Epithelial cell of proximal tubule (primary cell): ENCODE measurements at regions not wholly inside any gene's neighbourhood (a gene's known extent, or its start where the extent isn't known, plus 50 kb on each side); places are given as distances from the start of the nearest gene placed in this dataset.

Experiments
- DNase-seq: peaks from one replicate; pipeline ENCODE4 v3.0.0-alpha.2; 2011; ENCODE audit warnings: low read depth
- H3K4me3 ChIP-seq: 2 replicates; pipeline ENCODE4 v1.5.1; 2011; ENCODE audit warnings: low read depth, mild to moderate bottlenecking, low read length
- TF ChIP-seq, protein P1 (sequence below): conservative IDR thresholded peaks from 2 replicates; pipeline ENCODE4 v1.5.1; 2012; ENCODE audit warnings: low read depth, mild to moderate bottlenecking, low read length

GRCh38 chr16:59899940-59900339, 1165.8 kb upstream of the GOT2 start:
- DNase-seq, result no peak
- TF ChIP-seq, protein P1, sequence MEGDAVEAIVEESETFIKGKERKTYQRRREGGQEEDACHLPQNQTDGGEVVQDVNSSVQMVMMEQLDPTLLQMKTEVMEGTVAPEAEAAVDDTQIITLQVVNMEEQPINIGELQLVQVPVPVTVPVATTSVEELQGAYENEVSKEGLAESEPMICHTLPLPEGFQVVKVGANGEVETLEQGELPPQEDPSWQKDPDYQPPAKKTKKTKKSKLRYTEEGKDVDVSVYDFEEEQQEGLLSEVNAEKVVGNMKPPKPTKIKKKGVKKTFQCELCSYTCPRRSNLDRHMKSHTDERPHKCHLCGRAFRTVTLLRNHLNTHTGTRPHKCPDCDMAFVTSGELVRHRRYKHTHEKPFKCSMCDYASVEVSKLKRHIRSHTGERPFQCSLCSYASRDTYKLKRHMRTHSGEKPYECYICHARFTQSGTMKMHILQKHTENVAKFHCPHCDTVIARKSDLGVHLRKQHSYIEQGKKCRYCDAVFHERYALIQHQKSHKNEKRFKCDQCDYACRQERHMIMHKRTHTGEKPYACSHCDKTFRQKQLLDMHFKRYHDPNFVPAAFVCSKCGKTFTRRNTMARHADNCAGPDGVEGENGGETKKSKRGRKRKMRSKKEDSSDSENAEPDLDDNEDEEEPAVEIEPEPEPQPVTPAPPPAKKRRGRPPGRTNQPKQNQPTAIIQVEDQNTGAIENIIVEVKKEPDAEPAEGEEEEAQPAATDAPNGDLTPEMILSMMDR, result no peak
- no peak overlapping the region for H3K4me3 ChIP-seq

DNA sequence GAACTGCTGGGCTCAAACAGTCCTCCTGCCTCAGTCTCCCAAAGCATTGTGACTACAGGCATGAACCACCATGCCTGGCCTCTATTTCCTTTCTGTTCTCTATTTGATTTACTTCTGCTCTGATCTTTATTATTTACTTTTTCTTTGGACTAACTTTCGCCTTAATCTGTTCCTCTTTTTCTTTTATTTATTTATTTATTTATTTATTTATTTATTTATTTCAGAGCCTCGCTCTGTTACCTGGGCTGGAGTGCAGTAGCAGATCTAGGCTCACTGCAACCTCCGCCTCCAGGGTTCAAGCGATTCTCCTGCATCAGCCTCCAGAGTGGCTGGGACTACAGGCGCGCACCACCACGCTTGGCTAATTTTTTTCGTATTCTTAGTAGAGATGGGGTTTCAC, 1158.3 kb upstream of the GOT2 start:
- TF ChIP-seq, protein P1, result no peak
- no peak for DNase-seq

DNA sequence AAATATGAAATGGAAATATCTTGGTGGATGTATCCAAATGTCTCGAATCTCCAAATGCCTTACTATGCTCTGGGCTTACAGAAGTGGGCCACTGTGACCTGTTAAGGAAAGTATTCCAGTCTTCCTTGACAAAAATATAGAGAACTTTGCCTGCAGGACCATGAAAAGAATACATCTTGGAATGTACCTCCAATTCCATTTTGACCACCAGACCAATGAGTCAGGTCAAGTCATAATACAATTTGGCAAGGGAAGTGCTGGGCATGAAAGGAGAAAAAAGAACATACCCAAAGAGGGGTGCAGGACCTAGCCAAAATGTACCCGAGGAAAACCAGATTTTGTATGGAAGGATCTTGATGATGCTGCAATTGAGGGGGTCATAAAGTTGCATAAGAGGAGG, 1153.7 kb upstream of the GOT2 start:
- TF ChIP-seq, protein P1, result no peak
- no peak for DNase-seq
- no peak overlapping the region for H3K4me3 ChIP-seq

More for the DNA sequence above, 1158.3 kb upstream of the GOT2 start:
- no peak overlapping the region for H3K4me3 ChIP-seq

DNA sequence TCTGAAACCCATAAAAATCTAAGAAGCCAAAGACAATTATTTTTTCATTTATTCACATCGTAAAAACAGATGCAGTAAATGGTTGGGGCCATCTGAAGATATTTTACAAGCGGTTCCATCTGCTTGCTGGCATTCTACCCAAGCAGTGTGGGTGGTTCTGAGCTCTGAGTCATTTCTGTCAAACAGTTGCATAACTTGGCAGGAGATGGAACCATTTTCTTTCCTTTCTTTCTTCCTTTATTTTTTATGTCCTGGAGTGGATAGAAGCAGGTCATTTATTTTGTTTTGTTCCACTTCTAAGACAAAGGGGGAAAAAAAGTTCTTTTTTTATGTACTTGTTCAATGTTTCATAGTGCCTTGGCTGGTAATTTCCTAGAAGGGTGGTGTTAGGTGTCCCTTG, 1151.9 kb upstream of the GOT2 start:
- TF ChIP-seq, protein P1, result no peak
- no peak for DNase-seq
- H3K4me3 ChIP-seq, result no peak overlapping the region

- H3K4me3 ChIP-seq, result no peak overlapping the region
- TF ChIP-seq, protein P1, result no peak
- no peak for DNase-seq
Measured at GRCh38 chr16:59881376-59881775, 1147.3 kb upstream of the GOT2 start.

DNA sequence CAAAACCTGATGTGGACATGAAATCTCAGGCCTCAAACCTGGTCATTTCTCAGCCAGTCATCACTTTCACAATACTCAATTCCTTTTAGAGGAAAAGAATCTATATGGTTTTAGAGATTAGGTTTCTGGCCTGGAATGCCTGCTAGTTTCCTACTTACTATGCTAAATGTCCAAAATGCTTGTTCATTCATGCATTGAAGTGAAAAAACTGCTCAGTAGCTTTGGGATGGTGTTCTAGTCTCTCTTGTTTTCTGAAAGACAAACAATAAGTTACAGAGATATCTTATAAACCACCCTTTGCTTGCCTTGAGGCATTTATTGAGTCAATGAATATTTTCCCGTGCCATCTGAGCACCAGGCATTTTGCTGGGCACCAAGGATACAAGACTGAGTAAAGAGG, 1146.5 kb upstream of the GOT2 start:
- TF ChIP-seq, protein P1, result no peak
- peak; percentile 15 for DNase-seq

DNA sequence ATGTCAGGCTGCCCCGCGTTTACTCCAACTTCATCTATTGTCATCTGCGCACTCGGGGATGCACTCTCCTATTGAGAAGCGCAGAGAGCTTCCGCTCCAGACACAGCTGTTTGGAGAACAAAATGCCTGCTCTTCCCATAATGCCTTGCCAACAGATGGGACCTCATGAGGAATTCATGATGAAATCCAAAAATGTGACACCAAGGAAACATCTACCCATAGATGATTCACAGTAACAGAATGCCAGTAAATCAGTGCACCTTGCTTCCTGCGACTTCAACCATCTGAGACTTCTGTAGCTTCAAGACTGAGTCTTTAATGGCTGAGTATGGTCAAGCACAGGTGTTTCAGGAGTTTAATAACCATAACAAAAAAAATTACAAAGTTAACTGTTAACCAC, 1144.9 kb upstream of the GOT2 start:
- DNase-seq, result no peak
- TF ChIP-seq, protein P1, result no peak

More for the DNA sequence above, 1146.5 kb upstream of the GOT2 start:
- no peak overlapping the region for H3K4me3 ChIP-seq

More for the DNA sequence above, 1144.9 kb upstream of the GOT2 start:
- H3K4me3 ChIP-seq, result no peak overlapping the region
